K562 (cell line): ENCODE measurements at regions not wholly inside any gene's neighbourhood (a gene's known extent, or its start where the extent isn't known, plus 50 kb on each side); places are given as distances from the start of the nearest gene placed in this dataset.

ENCODE experiments used
- ATAC-seq: fragments of 200-7000 bp; cut with Tn5 transposase; 3 replicates; pipeline ENCODE4 v1.9.1; 2020; ENCODE audit warnings: moderate library complexity
- BruUV-seq: library from RNA; stranded (reverse); fragments of 400-500 nt; replicated peaks from 2 replicates; lab custom pipeline; 2021; lab: Mats Ljungman, UMichigan
- CTCF ChIA-PET: fragments of 300-600 bp; formaldehyde crosslinking; extraction: SDS; loops from one replicate; lab custom pipeline; 2021; ENCODE audit warnings: low intra/inter-chr PET ratio; lab: Yijun Ruan, JAX
- POLR2A ChIA-PET: fragments of 300-600, 350-650 bp; sonication (Branson Sonifier 250); formaldehyde crosslinking; extraction: SDS; loops from one replicate; lab custom pipeline; 2021; ENCODE audit warnings: antibody characterized with exemption, inconsistent platforms; lab: Yijun Ruan, JAX
- DNase-seq, 4 experiments: peaks; one replicate each; pipeline versions ENCODE4 v3.0.0 to v3.0.0-alpha.2; 2011 to 2018; ENCODE audit warnings: low spot score in 3 of 4, mixed read lengths in 3 of 4; ENCODE audit errors: extremely low read depth in 1 of 4
- FAIRE-seq: peaks from 2 replicates; lab custom pipeline; 2011; peaks lifted over from hg19 to GRCh38; lab: Jason Lieb, UNC
- H2AFZ ChIP-seq: 2 replicates; pipeline ENCODE4 v1.6.0; 2011; ENCODE audit warnings: low read depth, low read length, control low read depth, inconsistent platforms
- H3K27ac ChIP-seq: fragments of 200-600 bp; 3 replicates; pipeline ENCODE4 v1.8.0; 2011; ENCODE audit warnings: low read depth, mild to moderate bottlenecking, control low read depth, inconsistent platforms, low read length, moderate library complexity, mixed read lengths; ENCODE audit errors: extremely low read depth
- H3K27me3 ChIP-seq, 2 experiments: fragments of 300-600 bp in 1 of 2; 2 replicates in 1 of 2; 3 replicates in 1 of 2; pipeline versions ENCODE4 v1.6.0 to v1.8.0; 2011; ENCODE audit warnings: inconsistent platforms in 2 of 2, low read length in 2 of 2, mild to moderate bottlenecking in 1 of 2, mixed read lengths in 1 of 2, moderate library complexity in 1 of 2; ENCODE audit not compliant: control insufficient read depth in 2 of 2, insufficient read depth in 2 of 2
- H3K36me3 ChIP-seq: fragments of 300-600 bp; 3 replicates; pipeline ENCODE4 v1.8.0; 2011; ENCODE audit warnings: mild to moderate bottlenecking, low read length, inconsistent platforms; ENCODE audit not compliant: control insufficient read depth, insufficient read depth
- H3K4me1 ChIP-seq, 2 experiments: fragments of 200-600 bp in 1 of 2; replicated peaks in 1 of 2; 2 replicates in 1 of 2; 3 replicates in 1 of 2; pipeline versions ENCODE4 v1.5.1 to v1.8.0; 2011; ENCODE audit warnings: inconsistent platforms in 2 of 2, low read length in 2 of 2, mild to moderate bottlenecking in 1 of 2, mixed read lengths in 1 of 2, moderate library complexity in 1 of 2; ENCODE audit not compliant: control insufficient read depth in 2 of 2, insufficient read depth in 2 of 2
- H3K4me2 ChIP-seq: 2 replicates; pipeline ENCODE4 v1.6.1; 2011; ENCODE audit warnings: low read length, control low read depth, inconsistent platforms, mixed read lengths; ENCODE audit not compliant: insufficient read depth
- H3K4me3 ChIP-seq: fragments of 200-600 bp; sonication (generic), shearing (Covaris generic); 2 replicates; pipeline ENCODE4 v1.5.1; 2016; ENCODE audit warnings: control low read depth, inconsistent platforms
- H3K79me2 ChIP-seq: fragments of 200-600 bp; 3 replicates; pipeline ENCODE4 v1.8.0; 2011; ENCODE audit warnings: low read length, inconsistent platforms; ENCODE audit not compliant: control insufficient read depth, insufficient read depth
- H3K9ac ChIP-seq, 2 experiments: 2 replicates each; pipeline versions ENCODE4 v1.6.0 to v1.6.1; 2011; ENCODE audit warnings: low read depth in 2 of 2, low read length in 2 of 2, control low read depth in 1 of 2, inconsistent platforms in 1 of 2, mild to moderate bottlenecking in 1 of 2, mixed read lengths in 1 of 2; ENCODE audit not compliant: insufficient read depth in 1 of 2
- H3K9me1 ChIP-seq: one replicate; pipeline ENCODE4 v1.6.0; 2011; ENCODE audit warnings: inconsistent platforms, mild to moderate bottlenecking, low read length, moderate library complexity; ENCODE audit not compliant: control insufficient read depth, insufficient read depth
- H3K9me3 ChIP-seq: replicated peaks from 2 replicates; pipeline ENCODE4 v1.5.1; 2011; ENCODE audit warnings: low read depth, low read length, inconsistent platforms; ENCODE audit not compliant: control insufficient read depth, insufficient read depth
- H4K20me1 ChIP-seq: replicated peaks from 2 replicates; pipeline ENCODE4 v1.6.1; 2011; ENCODE audit warnings: low read length, inconsistent platforms, mixed read lengths; ENCODE audit not compliant: control insufficient read depth, insufficient read depth
- DMBX1 ChIP-seq: fragments of 250-450 bp; sonication (Bioruptor Pico); IDR thresholded peaks from 2 replicates; pipeline ENCODE4 v1.8.0; 2022; ENCODE audit warnings: inconsistent platforms, mild to moderate bottlenecking, moderate library complexity, borderline replicate concordance
- FOXK2 ChIP-seq, 2 experiments: fragments of 450-650 bp; IDR thresholded peaks in 1 of 2; conservative IDR thresholded peaks in 1 of 2; 2 replicates each; pipeline ENCODE4 v1.6.1; 2016; ENCODE audit warnings: low read depth in 2 of 2, mild to moderate bottlenecking in 1 of 2
- MAFF ChIP-seq: IDR thresholded peaks from 2 replicates; pipeline ENCODE4 v1.6.1; 2012; ENCODE audit warnings: low read length, improper control_type of control experiment
- MTA1 ChIP-seq: fragments of 450-650 bp; IDR thresholded peaks from 2 replicates; pipeline ENCODE4 v1.6.1; 2017; ENCODE audit warnings: borderline replicate concordance
- MYBL2 ChIP-seq, 2 experiments: fragments of 450-650 bp in 1 of 2; sonication (generic) in 1 of 2; formaldehyde crosslinking in 1 of 2; IDR thresholded peaks; 2 replicates each; pipeline versions ENCODE4 v1.6.1 to v1.8.1; 2017 to 2022; ENCODE audit warnings: borderline replicate concordance in 1 of 2, inconsistent platforms in 1 of 2, low read depth in 1 of 2, mild to moderate bottlenecking in 1 of 2, missing genetic modification reagents in 1 of 2, moderate library complexity in 1 of 2
- POLR2B ChIP-seq: fragments of 450-650 bp; IDR thresholded peaks from 2 replicates; pipeline ENCODE4 v1.6.1; 2018; ENCODE audit warnings: low read depth; ENCODE audit not compliant: partially characterized antibody
- PPARD ChIP-seq: fragments of 250-450 bp; sonication (Bioruptor Pico); IDR thresholded peaks from 2 replicates; pipeline ENCODE4 v1.8.0; 2022; ENCODE audit warnings: inconsistent platforms, mild to moderate bottlenecking, moderate library complexity
- TAF1 ChIP-seq: IDR thresholded peaks from 2 replicates; pipeline ENCODE4 v1.6.1; 2011; ENCODE audit warnings: mild to moderate bottlenecking, low read length, moderate library complexity; ENCODE audit not compliant: insufficient read depth, control insufficient read depth, severe bottlenecking; ENCODE audit errors: extremely low read depth
- ZNF197 ChIP-seq: fragments of 200-800 bp; sonication (Bioruptor generic); IDR thresholded peaks from 2 replicates; pipeline ENCODE4 v1.6.1; 2016; ENCODE audit warnings: low read depth, missing genetic modification characterization, missing compliant biosample characterization
- ZNF274 ChIP-seq: IDR thresholded peaks from 2 replicates; pipeline ENCODE4 v1.6.1; 2011; ENCODE audit warnings: low read depth, mild to moderate bottlenecking, low read length, moderate library complexity, borderline replicate concordance
- ZSCAN32 ChIP-seq: fragments of 450-650 bp; formaldehyde crosslinking; IDR thresholded peaks from 2 replicates; pipeline ENCODE4 v1.4.0; 2020; ENCODE audit warnings: mild to moderate bottlenecking, moderate library complexity
- WGBS: fragments of 100-300 bp; shearing (Covaris generic); methylation state at CpG from one replicate; pipeline ENCODE4 v1.1.6; 2016; ENCODE audit warnings: low coverage, mixed read lengths; ENCODE audit not compliant: insufficient coverage; ENCODE audit errors: missing lambda C conversion rate; 5-methylcytosine and 5-hydroxymethylcytosine counted together
- in situ Hi-C: fragments of 300-500 bp; cut with MboI; formaldehyde crosslinking; loops from 4 replicates; pipeline ENCODE4 v1.15.0; 2018; ENCODE audit warnings: inconsistent platforms, mixed read lengths
- intact Hi-C: fragments of 100-400 bp; cut with micrococcal nuclease; formaldehyde crosslinking; loops from 2 replicates; pipeline ENCODE4 v1.14.2; 2022
- TF ChIP-seq, protein P1 (sequence below): sonication (generic); formaldehyde crosslinking; IDR thresholded peaks from 2 replicates; pipeline ENCODE4 v1.8.1; 2022; ENCODE audit warnings: missing genetic modification reagents
- TF ChIP-seq, protein P2 (sequence below), 2 experiments: IDR thresholded peaks in 1 of 2; conservative IDR thresholded peaks in 1 of 2; 2 replicates each; pipeline ENCODE4 v1.6.1; 2016; ENCODE audit warnings: low read depth in 2 of 2, mild to moderate bottlenecking in 1 of 2, missing compliant biosample characterization in 1 of 2, missing genetic modification characterization in 1 of 2, moderate library complexity in 1 of 2
- TF ChIP-seq, protein P3 (sequence below): fragments of 450-650 bp; formaldehyde crosslinking; conservative IDR thresholded peaks from 2 replicates; pipeline ENCODE4 v1.4.0; 2022; ENCODE audit warnings: mild to moderate bottlenecking, missing genetic modification characterization

DNA sequence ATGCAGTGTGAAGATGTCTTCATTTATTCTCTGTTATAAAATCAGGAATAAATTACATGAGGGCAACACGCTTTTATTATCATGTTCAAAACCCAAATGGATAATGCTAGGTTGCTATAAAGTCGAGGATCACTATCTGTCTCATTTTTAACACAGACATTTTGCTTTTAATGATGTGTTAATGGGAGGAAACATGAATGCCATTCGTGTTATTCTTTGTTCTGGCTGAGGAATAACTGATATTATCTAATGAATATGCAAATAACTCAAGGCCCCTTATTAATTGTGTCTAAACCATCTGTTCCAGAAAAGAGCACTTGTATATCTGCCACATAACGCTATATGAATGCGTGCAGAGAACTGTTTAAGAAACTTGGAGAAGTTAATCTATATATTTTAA, 576.1 kb downstream of the DCDC2C start (continued):
- TF ChIP-seq ZNF197 (no peak), MYBL2 (IDR thresholded peaks at IDR 0.05; ENCODE audit: low read depth) (no peak), MYBL2 (CRISPR knock-in tag; IDR thresholded peaks at IDR 0.05; ENCODE audit: borderline replicate concordance) (no peak), ZSCAN32 (CRISPR knock-in tag) (no peak), ZNF274 (no peak), TAF1 (no peak), FOXK2 (conservative IDR thresholded peaks at IDR 0.05 in 1 of 2, IDR thresholded peaks at IDR 0.05 in 1 of 2; ENCODE audit: low read depth in 2 of 2) (no peak)
- TF ChIP-seq, protein P1, sequence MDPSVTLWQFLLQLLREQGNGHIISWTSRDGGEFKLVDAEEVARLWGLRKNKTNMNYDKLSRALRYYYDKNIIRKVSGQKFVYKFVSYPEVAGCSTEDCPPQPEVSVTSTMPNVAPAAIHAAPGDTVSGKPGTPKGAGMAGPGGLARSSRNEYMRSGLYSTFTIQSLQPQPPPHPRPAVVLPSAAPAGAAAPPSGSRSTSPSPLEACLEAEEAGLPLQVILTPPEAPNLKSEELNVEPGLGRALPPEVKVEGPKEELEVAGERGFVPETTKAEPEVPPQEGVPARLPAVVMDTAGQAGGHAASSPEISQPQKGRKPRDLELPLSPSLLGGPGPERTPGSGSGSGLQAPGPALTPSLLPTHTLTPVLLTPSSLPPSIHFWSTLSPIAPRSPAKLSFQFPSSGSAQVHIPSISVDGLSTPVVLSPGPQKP (CRISPR knock-in tag), result no peak

DNA sequence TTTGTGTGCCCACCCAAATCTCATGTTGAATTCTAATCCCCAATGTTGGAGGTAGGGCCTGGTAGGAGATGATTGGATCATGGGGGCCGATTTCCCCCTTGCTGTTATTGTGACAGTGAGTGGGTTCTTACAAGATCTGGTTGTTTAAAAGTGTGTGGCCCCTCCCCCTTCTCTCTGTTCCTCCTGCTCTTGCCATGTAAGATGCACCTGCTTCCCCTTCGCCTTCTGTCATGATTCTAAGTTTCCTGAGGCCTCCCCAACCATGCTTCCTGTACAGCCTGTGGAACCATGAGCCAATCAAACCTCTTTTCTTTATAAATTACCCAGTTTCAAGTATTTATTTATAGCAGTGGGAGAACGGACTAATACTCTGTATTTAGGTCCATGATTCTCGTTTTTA, 588.1 kb downstream of the DCDC2C start:
- H3K27ac ChIP-seq, result no peak overlapping the region
- no peak for FAIRE-seq
- no peak for ATAC-seq
- 0% methylated on average over 4 of the region's 4 CpGs for WGBS
- intact Hi-C loops, result no loop called here
- BruUV-seq, result no TSS peak
- no peak overlapping the region for H3K4me3 ChIP-seq
- no peaks in the 10 kb centered on the region for H4K20me1 ChIP-seq
- H3K79me2 ChIP-seq, result no peaks in the 10 kb centered on the region
- no peaks in the 10 kb centered on the region for H3K27me3 ChIP-seq
- no peaks in the 10 kb centered on the region for H3K9me3 ChIP-seq
- no peak overlapping the region for H3K9ac ChIP-seq
- DNase-seq, result no peak
- H3K36me3 ChIP-seq, result no peaks in the 10 kb centered on the region
- no peaks in the 10 kb centered on the region for H3K9me1 ChIP-seq
- H3K4me2 ChIP-seq, result no peak overlapping the region
- POLR2A ChIA-PET, result no interaction called here
- no peak overlapping the region for H2AFZ ChIP-seq
- no peaks in the 10 kb centered on the region for H3K4me1 ChIP-seq
- CTCF ChIA-PET, result no interaction called here
- TF ChIP-seq, protein P2, sequence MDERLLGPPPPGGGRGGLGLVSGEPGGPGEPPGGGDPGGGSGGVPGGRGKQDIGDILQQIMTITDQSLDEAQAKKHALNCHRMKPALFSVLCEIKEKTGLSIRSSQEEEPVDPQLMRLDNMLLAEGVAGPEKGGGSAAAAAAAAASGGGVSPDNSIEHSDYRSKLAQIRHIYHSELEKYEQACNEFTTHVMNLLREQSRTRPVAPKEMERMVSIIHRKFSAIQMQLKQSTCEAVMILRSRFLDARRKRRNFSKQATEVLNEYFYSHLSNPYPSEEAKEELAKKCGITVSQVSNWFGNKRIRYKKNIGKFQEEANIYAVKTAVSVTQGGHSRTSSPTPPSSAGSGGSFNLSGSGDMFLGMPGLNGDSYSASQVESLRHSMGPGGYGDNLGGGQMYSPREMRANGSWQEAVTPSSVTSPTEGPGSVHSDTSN (CRISPR knock-in tag; IDR thresholded peaks at IDR 0.05; ENCODE audit: low read depth), result no peak
- TF ChIP-seq, protein P2 (tag; conservative IDR thresholded peaks at IDR 0.05; ENCODE audit: low read depth), result no peak
- TF ChIP-seq POLR2B (no peak), PPARD (CRISPR knock-in tag) (no peak), DMBX1 (CRISPR knock-in tag) (no peak), MAFF (no peak), MTA1 (no peak)
- TF ChIP-seq, protein P3, sequence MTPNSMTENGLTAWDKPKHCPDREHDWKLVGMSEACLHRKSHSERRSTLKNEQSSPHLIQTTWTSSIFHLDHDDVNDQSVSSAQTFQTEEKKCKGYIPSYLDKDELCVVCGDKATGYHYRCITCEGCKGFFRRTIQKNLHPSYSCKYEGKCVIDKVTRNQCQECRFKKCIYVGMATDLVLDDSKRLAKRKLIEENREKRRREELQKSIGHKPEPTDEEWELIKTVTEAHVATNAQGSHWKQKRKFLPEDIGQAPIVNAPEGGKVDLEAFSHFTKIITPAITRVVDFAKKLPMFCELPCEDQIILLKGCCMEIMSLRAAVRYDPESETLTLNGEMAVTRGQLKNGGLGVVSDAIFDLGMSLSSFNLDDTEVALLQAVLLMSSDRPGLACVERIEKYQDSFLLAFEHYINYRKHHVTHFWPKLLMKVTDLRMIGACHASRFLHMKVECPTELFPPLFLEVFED (CRISPR knock-in tag), result no peak
- in situ Hi-C loops, result no loop called here
